UCSD-AML1 (cell line): ENCODE measurements at regions not wholly inside any gene's neighbourhood (a gene's known extent, or its start where the extent isn't known, plus 50 kb on each side); places are given as distances from the start of the nearest gene placed in this dataset.
A peak's percentile ranks its signal among the peaks of the same experiment; 100 is the strongest.
"Not testable (repeated sequence)": the region's sequence is repeated elsewhere in the genome, so short reads cannot be mapped to it uniquely, and the experiment has no call there.

Source experiments
- DNase-seq: peaks from one replicate; lab custom pipeline; 2025; ENCODE audit not compliant: unreplicated experiment; lab: John Stamatoyannopoulos, UW

GRCh38 chr4:184282251-184282713 is 64.6 kb upstream of the ENPP6 start:
- DNase-seq, result peak; percentile 23

- DNase-seq, result no peak
Measured at GRCh38 chr4:184281231-184282139, 63.8 kb upstream of the ENPP6 start.

- no peak for DNase-seq
Measured at GRCh38 chr4:184280591-184281071, 63.0 kb upstream of the ENPP6 start.

GRCh38 chr4:184280137-184280536 is 62.5 kb upstream of the ENPP6 start:
- no peak for DNase-seq

- no peak for DNase-seq
Measured at GRCh38 chr4:184279496-184280061, 61.9 kb upstream of the ENPP6 start.

- not testable (repeated sequence) for DNase-seq
Measured at GRCh38 chr4:184277769-184278168, 60.1 kb upstream of the ENPP6 start.

GRCh38 chr4:184277010-184277409 is 59.3 kb upstream of the ENPP6 start:
- not testable (repeated sequence) for DNase-seq

GRCh38 chr4:184276346-184276745 is 58.7 kb upstream of the ENPP6 start:
- not testable (repeated sequence) for DNase-seq

GRCh38 chr4:184275766-184276165 is 58.1 kb upstream of the ENPP6 start:
- no peak for DNase-seq

- no peak for DNase-seq
Measured at GRCh38 chr4:184274286-184274951, 56.7 kb upstream of the ENPP6 start.

GRCh38 chr4:184273166-184274147 is 55.8 kb upstream of the ENPP6 start:
- DNase-seq, result no peak

GRCh38 chr4:184270808-184271413 is 53.2 kb upstream of the ENPP6 start:
- DNase-seq, result no peak

- no peak for DNase-seq
Measured at GRCh38 chr4:184269879-184270430, 52.3 kb upstream of the ENPP6 start.

GRCh38 chr4:184268584-184269160 is 51.0 kb upstream of the ENPP6 start:
- no peak for DNase-seq

- peak; percentile 70 for DNase-seq
Measured at GRCh38 chr4:184267673-184268583, 50.3 kb upstream of the ENPP6 start.
